T47D (cell line): ENCODE measurements at regions not wholly inside any gene's neighbourhood (a gene's known extent, or its start where the extent isn't known, plus 50 kb on each side); places are given as distances from the start of the nearest gene placed in this dataset.
"Not testable (repeated sequence)": the region's sequence is repeated elsewhere in the genome, so short reads cannot be mapped to it uniquely, and the experiment has no call there.

ENCODE experiments used
- DNase-seq, 2 experiments: peaks; one replicate each; pipeline versions ENCODE4 v3.0.0 to v3.0.0-alpha.2; 2011 to 2012; ENCODE audit warnings: low read depth in 1 of 2, low spot score in 1 of 2
- JUND ChIP-seq: IDR thresholded peaks from 2 replicates; pipeline ENCODE4 v1.6.1; 2012; ENCODE audit warnings: low read depth
- in situ Hi-C: cut with HindIII; loops from 2 replicates; pipeline ENCODE4 v1.10.0; 2016; ENCODE audit warnings: low sequenced_read_pairs, low pct_unique_long_range_greater_than_20kb

DNA sequence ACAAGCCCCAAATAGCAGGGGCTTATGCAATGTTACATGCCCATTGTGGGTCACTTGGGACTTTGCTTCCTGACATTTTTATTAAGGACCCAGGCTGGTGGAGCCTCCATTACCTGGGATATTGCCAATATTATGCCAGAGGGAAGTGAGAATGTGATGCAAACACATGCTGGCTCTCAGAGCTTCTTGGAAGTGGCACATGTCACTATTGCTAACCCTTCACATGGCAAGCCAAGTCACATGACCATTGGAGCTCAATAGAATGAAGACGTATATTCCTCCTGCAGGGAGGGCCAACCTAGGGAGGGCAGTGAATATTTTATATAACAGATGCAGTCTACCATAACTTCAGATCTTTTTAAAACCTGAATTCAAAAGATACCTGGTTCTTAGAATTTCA lies 140.7 kb upstream of the ZFP64 start:
- TF ChIP-seq JUND, result no peak
- in situ Hi-C loops, result no loop called here

DNA sequence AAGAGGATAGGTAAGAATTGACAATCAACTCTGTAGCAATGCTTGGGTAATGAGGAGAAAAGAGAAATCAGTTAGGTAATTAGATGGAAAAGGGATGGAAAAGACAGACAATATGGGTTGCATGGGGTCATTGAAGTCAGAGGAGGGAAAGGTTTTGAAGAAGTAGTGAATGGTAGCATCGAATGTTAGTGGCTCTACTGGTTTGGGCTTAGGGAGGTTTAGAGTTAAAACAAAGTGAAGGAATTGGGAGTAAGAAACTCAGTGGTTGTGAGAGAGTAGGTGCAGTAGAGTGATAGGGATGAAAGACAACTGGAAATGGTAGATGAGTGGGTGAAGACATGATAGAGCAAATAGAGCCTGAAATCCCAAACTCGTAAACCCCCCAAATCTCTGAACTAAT lies 140.1 kb upstream of the ZFP64 start:
- TF ChIP-seq JUND, result no peak
- DNase-seq, result no peak
- in situ Hi-C loops, result no loop called here

More for the DNA sequence above, 140.7 kb upstream of the ZFP64 start:
- no peak for DNase-seq

DNA sequence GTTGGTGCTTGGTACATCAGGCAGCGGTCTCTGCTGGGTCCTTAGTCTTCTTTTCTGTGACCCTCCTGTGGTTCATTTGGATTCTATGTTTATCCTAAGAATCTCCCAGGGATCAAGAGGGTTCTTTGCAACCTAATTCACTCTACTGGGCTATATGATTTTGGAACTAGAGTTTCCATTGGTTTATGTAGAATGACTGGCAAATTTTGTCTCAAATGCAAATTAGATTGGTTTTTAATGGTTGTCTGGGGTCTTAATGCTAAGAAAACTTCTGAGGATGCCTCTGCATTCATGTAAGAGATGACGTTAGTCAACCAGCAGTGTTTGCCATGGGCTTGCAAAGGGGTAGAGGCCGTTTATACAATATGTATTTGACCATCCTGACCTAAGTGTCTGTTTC lies 129.8 kb upstream of the ZFP64 start:
- TF ChIP-seq JUND, result no peak
- no peak for DNase-seq
- in situ Hi-C loops, result no loop called here

DNA sequence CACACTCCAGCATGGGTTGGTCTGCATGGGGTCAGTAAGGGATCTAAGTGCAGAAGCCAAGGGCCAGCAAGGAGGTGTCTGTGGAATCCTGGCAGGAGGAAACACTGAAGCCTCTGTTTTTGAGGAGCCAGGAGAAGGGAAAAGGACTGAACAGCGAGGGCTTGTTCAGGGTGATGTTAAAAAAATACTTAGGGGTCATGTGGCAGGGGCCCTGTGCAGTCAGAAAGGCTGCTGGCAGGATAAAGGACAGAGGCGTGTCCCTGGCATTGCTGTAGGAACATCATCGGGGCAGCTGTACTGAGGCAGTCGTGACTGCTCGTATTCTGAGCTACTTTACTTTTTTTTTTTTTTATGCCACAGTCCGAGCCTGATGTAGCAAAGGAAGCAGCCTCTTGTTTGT lies 127.1 kb upstream of the ZFP64 start:
- DNase-seq, result no peak
- no peak for TF ChIP-seq JUND
- in situ Hi-C loops, result no loop called here

DNA sequence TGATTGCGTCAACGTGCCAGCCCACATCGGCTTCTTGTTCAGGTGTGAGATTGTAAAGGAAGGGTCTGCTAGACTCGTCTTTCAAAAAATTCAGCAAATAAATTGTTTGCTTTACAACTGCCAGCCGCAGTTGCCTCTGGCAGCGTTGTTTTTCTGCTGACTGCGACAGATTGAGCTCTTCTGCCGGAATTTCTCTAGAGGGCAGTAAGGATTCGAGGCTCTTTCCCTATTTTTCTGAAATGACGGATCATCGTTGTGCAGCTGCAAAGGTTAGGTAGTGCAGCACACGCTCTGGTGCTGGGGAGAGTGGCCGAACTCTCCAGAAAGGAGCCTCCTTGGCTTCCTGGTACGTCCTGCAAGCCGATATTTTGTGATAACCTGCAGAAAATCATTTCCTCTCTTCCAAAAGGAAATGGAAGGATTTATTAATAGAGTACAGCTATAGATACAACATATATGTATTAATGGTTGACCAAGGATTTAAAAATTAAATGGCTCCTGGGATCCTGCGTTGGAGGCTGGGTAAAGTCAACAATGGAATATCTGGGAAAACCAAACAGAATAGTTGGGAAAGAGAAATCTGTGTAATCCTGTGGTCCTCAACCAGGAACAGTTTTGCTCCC lies 121.9 kb upstream of the ZFP64 start:
- TF ChIP-seq JUND, result no peak
- in situ Hi-C loops, result no loop called here
- peak; percentile 50 to 81 for DNase-seq

DNA sequence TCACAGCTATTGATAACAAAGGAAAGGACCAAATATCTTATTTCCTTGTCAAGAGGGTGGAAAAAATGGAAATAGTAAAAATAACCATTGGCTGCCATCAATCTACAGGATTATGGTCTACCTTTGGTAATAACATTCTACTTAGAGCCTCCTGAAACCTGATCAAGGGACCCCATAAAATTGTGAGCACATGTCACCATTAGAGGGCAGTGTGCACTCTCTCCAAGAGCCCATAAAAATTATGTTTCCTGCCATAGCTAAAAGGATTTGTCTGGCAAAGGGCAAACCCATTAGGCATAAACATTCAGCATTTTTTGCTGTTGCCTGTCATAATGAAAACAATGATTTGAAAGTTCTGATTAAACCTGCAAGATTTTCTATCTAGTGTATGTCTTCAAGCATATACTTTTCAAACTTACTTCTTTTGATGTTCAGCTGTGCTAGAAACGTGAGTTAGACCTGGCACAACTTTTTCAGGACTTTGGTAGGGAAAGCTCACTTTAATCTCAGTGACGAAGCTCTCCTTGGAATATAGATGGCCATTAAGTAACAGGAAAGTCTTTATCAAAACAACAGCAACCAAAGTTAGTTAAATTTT lies 120.7 kb upstream of the ZFP64 start:
- no peak for TF ChIP-seq JUND
- DNase-seq, result peak; percentile 57 to 84
- in situ Hi-C loops, result no loop called here

DNA sequence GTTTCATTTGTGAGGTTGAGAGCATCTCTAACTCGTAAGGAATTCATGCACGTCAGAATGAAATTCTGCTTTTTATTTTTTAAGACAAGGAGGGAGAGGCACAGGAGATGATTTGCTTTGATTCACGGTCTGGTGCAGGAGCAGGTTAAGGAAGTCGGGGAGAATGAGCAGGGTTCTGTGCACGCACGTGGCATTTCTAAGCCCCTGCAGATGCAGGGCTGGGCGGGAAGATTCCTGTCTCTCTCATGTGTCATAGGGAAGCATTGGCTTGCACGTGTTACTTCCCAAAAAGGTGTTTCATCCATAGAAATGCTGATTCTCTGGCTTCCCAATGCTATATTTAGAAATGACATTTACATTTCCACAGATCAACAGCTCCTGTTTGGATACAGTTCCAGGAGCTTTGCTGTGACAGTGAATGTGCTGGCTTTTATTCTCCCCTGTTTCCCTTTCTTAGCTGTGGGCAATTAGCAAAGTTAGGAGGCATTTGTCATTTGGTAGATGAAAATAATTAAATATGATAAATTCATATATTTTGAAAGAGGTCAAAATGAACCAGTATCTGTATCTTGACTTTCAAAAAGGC lies 119.7 kb upstream of the ZFP64 start:
- in situ Hi-C loops, result no loop called here
- no peak for TF ChIP-seq JUND
- no peak for DNase-seq

DNA sequence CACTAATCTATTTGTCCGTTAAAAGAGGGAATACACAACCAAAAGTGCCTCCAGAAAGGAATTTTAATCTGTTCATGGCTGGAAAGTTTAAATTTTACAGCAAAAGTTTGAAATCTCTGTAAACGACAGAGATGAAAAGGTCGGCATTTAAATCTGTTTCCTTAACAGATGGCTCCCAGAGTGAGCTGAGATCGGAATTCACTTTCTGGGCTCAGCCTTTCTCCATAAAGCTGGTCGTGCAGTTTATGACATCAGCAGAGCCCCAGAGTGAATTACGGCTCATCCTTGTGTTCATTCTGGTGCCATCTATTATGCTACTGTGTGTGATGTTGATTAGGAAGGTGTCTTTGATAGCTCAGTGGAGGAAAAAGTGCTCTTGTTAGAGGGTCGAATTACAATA lies 117.6 kb upstream of the ZFP64 start:
- DNase-seq, result no peak
- in situ Hi-C loops, result no loop called here

DNA sequence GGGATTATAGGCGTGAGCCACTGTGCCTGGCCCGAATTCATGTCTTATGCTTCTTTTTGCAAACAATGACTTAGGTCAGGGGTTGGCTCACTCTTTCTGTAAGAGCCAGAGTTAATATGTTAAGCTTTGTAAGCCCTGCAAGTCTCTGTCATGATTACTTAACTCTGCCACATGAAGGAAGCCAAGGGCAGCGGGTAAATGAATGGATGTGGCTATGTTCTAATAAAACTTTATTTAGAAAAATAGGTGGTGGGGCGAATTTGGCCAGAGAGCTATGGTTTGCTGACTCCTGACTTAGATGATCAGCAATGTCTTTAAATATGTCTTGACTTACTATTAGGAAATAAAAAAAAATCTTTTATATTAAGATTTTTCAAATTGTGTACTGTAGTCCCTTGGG lies 114.9 kb upstream of the ZFP64 start:
- DNase-seq, result no peak
- TF ChIP-seq JUND, result no peak
- in situ Hi-C loops, result no loop called here

More for the DNA sequence above, 117.6 kb upstream of the ZFP64 start:
- TF ChIP-seq JUND, result no peak

DNA sequence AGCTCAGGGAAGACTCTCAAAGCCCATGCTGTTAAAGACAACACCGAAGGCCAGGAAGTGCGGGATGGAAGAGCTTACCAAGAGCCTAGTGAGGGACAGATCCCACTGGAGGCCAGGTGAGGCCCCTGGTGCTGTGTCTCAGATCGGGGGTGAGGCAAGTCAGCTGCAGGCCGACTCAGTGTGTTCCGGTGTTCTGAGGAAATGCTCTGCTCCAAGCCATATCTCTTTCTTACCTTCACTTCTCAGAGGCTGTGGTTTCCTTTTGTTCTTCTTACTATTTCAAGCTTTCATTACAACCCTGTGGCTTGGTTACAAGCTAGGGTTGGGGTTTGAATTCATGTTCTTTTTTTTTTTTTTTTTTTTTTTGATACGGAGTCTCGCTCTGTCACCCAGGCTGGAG lies 114.3 kb upstream of the ZFP64 start:
- no peak for DNase-seq
- in situ Hi-C loops, result no loop called here
- TF ChIP-seq JUND, result no peak

DNA sequence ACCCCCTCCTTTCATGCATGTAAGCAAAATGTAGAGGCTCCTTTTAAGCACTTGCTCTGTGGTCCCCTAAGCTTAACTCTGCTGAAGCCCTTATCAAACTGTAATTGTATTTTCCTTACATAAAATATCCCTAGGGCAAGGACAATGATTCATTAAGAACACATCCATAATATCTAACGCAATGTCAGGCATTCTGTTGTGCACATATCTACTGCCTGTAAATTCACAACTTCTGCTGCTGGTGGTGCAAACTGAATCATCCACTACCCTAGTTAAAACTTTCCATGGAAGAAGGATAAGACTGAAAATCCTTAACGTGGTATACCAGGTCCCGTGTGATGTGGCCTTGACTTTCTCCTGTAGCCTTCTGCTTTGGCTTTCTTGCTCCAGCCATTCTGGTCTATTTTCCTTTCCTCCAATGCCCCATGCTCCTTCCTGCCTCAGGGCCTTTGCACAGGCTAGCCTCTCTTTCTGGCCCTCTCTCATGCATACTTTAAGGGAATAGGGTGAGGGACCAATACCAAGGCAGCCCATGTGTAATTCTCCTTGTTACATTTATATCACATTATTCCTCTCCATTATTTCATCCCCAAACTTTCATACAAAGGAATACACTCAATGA lies 113.6 kb upstream of the ZFP64 start:
- DNase-seq, result no peak
- TF ChIP-seq JUND, result no peak
- in situ Hi-C loops, result no loop called here

DNA sequence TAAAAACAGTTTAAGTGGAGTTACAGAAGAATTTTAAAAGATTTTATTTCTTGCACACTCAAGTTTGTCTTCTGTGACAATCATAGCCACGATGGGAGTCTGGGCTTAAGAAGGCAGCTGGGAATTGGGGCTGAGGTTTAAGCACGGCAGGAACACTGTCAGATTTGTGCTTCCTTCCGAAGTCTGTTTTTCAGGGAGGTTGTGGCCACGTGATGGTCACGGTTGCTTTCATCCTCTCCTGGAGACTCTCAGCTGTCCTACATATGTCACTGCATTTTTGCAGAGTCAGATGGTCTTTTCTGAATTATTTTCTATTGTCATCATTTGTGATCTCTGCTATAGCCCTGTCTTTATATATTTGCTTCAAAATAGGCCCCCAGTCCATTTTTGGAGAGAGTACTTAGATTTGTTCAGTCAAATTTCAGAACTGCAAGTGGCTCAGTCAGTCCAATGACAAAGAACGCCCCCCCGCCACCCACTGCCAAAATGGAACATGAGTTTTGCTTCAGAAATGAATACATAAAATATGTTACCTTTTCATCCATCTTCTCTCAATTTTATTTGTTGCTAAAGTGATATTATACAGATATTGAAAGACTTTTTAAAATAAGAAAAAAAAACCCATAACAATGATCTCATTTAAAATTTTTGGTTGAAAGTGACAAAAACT lies 111.8 kb upstream of the ZFP64 start:
- no peak for DNase-seq
- in situ Hi-C loops, result no loop called here
- no peak for TF ChIP-seq JUND

DNA sequence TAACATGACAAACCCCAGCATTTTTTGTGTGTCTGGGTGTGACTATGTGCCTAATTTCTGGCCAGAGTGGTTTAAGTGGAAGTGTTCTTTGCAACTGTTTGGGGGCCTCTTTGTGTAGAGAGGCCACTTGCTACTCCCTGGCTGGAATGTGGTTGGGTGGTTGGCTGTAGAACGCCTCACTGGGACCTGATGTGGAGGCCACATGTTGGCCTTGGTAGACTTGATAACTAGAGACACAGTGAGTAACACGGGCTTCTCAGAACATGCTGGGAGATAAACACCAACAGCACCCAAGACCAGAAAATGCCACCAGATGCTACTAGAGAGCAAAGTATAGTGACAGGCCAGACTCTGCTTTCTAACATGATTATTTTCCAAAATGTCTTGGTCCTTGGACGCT lies 111.2 kb upstream of the ZFP64 start:
- DNase-seq, result no peak
- in situ Hi-C loops, result no loop called here
- no peak for TF ChIP-seq JUND

DNA sequence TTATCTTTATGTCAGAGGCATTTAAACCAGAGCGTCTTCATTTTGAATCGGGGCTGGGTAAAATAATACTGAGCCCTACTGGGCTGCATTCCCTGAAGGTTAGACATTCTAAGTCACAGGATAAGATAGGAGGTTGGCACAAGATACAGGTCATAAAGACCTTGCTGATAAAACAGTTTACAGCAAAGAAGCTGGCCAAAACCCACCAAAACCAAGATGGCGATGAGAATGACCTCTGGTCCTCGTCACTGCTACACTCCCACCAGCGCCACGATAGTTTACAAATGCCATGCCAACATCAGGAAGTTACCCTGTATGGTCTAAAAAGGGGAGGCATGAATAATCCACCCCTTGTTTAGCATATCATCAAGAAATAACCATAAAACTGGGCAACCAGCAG lies 110.5 kb upstream of the ZFP64 start:
- in situ Hi-C loops, DNase-seq: not testable (repeated sequence)
